ENCODE measurements at regions not wholly inside any gene's neighbourhood (a gene's known extent, or its start where the extent isn't known, plus 50 kb on each side); places are given as distances from the start of the nearest gene placed in this dataset.

DNA sequence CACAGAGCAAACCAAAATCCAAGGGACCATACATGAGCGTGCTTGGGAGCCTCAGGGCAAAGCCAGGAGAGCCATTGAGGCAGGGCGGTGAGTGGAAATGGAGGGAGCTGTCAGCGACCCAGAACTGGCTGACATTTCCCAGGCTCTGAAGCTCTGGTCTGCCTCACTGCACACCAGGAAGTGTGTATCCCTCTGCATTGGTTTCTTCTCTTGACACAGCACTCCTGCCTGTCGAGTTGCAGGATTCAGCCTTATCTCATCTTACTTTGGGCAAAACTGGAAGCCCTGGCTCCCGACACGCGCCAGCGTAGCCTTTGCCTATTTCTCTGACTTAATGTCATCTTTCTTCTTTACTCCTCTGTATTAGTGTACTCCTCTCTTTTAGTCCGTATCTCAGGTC, 144.7 kb upstream of the HS3ST3A1 start:
- TF ChIP-seq, protein P1, sequence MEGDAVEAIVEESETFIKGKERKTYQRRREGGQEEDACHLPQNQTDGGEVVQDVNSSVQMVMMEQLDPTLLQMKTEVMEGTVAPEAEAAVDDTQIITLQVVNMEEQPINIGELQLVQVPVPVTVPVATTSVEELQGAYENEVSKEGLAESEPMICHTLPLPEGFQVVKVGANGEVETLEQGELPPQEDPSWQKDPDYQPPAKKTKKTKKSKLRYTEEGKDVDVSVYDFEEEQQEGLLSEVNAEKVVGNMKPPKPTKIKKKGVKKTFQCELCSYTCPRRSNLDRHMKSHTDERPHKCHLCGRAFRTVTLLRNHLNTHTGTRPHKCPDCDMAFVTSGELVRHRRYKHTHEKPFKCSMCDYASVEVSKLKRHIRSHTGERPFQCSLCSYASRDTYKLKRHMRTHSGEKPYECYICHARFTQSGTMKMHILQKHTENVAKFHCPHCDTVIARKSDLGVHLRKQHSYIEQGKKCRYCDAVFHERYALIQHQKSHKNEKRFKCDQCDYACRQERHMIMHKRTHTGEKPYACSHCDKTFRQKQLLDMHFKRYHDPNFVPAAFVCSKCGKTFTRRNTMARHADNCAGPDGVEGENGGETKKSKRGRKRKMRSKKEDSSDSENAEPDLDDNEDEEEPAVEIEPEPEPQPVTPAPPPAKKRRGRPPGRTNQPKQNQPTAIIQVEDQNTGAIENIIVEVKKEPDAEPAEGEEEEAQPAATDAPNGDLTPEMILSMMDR (IDR thresholded peaks at IDR 0.05; ENCODE audit: poor library complexity, severe bottlenecking): no peak
- TF ChIP-seq TAF1 (IDR thresholded peaks at IDR 0.05; ENCODE audit: low read depth) (no peak), EZH2 (IDR thresholded peaks at IDR 0.05; ENCODE audit: borderline replicate concordance, insufficient read depth, low read length, poor library complexity, severe bottlenecking) (no peak), EP300 (conservative IDR thresholded peaks at IDR 0.05; ENCODE audit: poor library complexity, severe bottlenecking) (no peak), RAD21 (conservative IDR thresholded peaks at IDR 0.05) (no peak), POLR2AphosphoS5 (IDR thresholded peaks at IDR 0.05) (no peak)
